HG03097 (cell line): ENCODE measurements at regions not wholly inside any gene's neighbourhood (a gene's known extent, or its start where the extent isn't known, plus 50 kb on each side); places are given as distances from the start of the nearest gene placed in this dataset.

Experiments
- ATAC-seq: cut with Tn5 transposase; IDR thresholded peaks from one replicate; pipeline ENCODE4 v1.9.1; 2021; ENCODE audit not compliant: unreplicated experiment, low FRiP score

- no peak for ATAC-seq
Measured at GRCh38 chr4:173934933-173935620, 348.4 kb downstream of the FBXO8 start.

DNA sequence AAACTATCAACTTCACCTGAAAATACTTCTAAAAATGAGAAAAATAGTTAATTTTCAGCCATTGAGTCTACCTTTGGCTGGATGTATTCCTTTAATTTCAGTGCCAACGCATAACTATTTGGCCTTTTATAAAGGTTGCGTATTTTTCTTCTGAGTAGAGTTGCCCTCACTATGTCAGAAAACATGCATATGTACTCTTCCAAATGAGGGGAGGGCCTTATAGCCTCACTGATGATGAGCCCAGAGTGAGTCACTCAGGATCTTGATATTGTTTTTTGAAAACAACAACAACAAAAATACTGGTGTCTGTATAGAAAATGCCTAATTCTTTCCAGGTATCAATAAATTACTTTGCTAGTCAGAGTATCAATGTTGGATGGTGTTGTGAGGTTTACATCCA is 349.3 kb downstream of the FBXO8 start:
- ATAC-seq, result no peak

DNA sequence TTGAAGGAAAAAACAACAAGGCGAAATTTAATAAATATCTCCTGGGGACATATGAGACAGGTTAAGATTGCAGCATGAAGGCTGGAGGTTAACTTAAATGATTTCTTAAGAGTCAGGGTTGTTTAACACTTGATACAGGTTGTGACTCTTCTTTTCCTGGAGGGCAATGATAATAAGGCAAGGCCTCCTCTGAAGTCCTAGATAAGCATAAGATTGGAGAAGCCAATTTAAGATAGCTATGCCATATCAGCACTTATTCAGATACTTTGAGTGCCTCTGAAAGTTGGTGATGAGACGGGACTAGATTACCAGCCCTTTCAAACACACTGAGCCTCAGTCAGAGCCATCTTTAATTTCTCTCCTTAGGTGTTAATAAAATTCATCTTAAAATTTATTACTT is 350.8 kb downstream of the FBXO8 start:
- no peak for ATAC-seq

GRCh38 chr4:173930329-173930967 is 353.0 kb downstream of the FBXO8 start:
- ATAC-seq, result no peak

GRCh38 chr4:173929921-173930320 is 353.5 kb downstream of the FBXO8 start:
- ATAC-seq, result no peak

- ATAC-seq, result peak; percentile 94
Measured at GRCh38 chr4:173924561-173924960, 358.9 kb downstream of the FBXO8 start.

DNA sequence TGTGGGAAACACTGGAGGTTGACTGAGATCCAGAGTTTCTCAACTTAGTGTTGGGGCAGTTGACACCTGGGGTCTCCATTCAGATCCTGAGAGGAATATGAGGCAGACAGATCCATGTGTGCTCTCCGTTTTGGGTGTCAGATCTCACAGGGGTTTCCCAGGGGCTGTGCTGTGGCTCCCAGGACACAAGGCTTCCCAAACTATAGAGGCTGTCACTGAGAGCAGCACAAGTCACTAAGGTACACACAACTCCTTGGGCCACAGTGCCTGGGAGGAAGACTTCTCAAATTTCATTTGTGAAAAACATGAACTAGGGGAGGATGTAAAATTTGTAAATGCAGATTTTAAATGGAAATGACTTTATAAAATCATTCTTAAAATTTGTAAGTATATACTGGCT is 363.6 kb downstream of the FBXO8 start:
- ATAC-seq, result no peak

GRCh38 chr4:173919196-173919595 is 364.3 kb downstream of the FBXO8 start:
- ATAC-seq, result no peak

DNA sequence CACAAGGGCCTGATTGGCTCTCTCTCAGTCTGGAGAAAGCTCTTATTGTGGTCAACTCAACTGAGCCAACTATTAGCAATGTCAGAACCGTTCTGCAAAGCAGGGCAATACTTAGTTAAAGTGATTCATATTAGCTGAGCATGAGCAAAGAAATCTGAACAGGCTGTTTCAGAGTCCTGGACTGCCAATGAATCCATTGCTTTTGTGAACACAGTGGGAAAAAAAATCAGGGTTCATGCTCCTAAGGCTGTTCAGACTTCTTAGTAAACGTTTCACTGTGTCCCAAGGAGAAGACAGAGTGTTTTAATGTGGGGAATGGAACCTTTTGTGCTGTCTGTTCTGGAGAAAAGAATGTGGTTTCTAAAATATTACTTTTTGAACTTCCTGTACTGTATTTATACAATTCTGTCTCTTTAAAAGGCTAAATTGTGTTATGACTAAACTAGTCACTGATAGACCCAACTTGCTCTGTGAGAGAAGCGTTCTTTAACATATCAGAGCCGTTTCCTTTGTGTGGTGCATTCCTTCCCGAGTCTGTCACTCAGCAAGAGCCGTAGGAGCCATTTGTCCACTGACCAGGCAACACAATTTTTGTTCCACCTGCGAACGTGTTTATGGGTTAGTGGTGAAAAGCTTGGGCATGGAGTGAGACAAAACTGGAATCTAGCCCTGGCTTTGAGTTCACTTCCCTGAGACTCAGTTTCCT is 366.1 kb downstream of the FBXO8 start:
- ATAC-seq, result no peak

GRCh38 chr4:173913496-173913895 is 370.0 kb downstream of the FBXO8 start:
- ATAC-seq, result no peak

DNA sequence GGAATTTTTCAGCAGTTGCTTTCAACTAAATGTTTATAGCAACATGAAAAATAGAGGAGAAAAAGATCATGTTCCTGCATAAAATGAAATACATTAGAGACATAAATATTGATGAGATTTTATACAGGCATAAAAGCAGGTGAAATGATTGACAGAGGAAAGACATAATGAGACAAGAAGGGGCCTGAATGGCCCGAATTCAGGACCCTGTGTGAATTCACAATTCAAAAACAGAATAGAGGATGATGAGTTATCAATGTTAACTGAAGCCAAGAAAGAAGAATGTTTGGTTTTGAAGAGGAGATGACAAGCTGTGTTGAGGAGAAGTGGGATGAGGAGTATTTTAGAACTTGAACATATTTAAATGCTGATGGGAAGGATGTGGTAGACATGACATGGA is 371.1 kb downstream of the FBXO8 start:
- no peak for ATAC-seq

- no peak for ATAC-seq
Measured at GRCh38 chr4:173910891-173911290, 372.6 kb downstream of the FBXO8 start.

DNA sequence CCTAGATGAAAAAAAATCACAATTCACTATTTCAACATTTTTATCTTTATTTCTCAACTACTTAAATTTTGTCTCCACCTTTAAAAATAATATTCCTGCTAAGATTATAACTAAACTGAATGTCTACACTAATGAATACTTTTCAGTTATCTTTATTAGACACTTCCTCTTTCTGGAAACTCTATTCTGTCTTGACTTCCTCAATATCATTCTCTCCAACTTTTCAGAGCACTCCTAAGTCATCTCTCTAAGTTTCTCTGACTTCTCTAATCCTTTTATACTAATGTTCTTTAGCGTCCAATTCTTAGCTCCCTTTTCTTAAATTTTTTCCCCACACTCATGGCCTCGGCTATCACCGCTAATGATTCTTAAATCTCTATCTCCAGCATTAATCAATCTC is 374.2 kb downstream of the FBXO8 start:
- no peak for ATAC-seq

DNA sequence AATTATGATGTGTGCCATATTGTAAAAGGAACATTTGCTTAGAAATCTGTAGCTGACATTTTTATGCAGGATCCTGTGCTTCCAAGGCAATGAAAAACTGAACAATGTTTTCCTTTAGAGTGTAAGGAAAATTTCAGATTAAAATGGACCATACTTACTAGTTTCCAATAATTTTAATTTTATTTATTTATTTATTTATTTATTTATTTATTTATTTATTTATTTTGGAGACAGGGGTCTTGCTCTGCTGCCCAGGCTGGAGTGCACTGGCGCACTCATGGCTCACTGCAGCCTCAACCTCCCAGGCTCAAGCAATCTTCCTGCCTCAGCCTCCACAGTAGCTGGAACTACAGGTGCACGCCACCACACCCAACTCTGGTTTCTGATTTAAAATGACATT is 369.8 kb upstream of the HAND2 start:
- no peak for ATAC-seq

- no peak for ATAC-seq
Measured at GRCh38 chr4:173891072-173891471, 361.0 kb upstream of the HAND2 start.

DNA sequence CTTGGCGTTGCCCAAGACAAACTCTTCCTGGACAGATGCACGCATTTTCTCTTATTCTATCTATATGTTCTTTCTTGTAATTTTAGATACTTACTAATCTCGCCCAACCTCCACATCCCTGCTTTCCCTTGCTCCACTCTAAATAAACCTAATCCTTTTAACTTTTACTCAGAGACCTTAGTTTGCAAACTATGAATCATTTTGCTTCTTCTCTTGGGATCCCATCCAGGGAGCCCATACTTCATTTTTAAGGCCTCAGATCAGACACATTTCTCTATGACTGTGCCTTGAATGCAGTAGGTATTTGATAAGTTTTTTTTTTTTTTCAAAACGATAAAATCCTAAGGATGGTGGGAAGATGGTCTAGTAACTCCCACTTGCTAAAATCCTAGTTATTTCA is 353.8 kb upstream of the HAND2 start:
- no peak for ATAC-seq

DNA sequence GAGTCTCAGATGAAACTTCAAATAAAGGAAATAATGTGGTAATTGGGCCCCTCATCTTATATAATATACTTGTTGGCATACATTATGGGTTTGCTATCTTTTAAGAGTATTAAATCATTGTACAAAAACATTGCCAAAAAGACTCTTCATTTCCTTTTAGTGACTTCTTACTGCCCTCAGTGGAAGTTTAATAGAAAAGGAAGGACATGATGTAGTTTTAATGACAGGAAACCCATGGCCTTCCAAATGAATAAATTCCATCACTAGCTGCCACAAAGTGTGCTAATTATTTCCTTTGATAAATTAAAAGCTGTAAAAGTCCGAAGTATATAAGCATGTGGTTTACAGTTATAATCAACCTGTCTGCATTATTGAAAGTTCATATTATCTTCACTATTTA is 350.9 kb upstream of the HAND2 start:
- ATAC-seq, result no peak

- ATAC-seq, result no peak
Measured at GRCh38 chr4:173879509-173879908, 349.5 kb upstream of the HAND2 start.

GRCh38 chr4:173878701-173879100 is 348.7 kb upstream of the HAND2 start:
- ATAC-seq, result no peak

DNA sequence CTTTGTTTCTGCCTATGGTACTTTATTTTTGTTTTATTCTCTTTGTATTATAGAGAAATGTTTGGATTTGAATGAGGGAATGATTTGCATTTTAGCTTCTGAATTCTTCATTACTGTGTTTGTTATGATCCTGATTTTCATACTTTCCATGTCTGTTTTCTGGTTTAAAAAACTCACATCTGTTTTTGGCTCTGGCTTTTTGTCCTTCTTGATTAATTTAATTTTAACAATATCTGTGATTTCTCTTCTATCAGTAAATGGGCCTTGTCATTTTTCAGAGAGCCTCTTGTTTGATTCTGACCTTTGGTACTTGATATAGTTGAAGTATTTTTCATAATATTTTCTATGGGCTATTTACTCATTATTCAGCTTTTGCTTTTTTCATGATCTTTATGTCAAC is 341.6 kb upstream of the HAND2 start:
- ATAC-seq, result no peak

GRCh38 chr4:173866322-173867026 is 336.4 kb upstream of the HAND2 start:
- ATAC-seq, result no peak
